Testis (tissue), 2 donors: ENCODE measurements at regions not wholly inside any gene's neighbourhood (a gene's known extent, or its start where the extent isn't known, plus 50 kb on each side); places are given as distances from the start of the nearest gene placed in this dataset.

Experiments used
- DNase-seq: peaks from one replicate; pipeline ENCODE4 v3.0.0-alpha.2; 2019
- H3K27ac ChIP-seq, 2 donors: fragments of 200-600 bp; sonication (generic); one replicate each; pipeline ENCODE4 v1.5.1; 2019
- H3K27me3 ChIP-seq: fragments of 200-600 bp; sonication (generic); one replicate; pipeline ENCODE4 v1.5.1; 2019
- H3K36me3 ChIP-seq: fragments of 200-600 bp; sonication (generic); one replicate; pipeline ENCODE4 v1.5.1; 2017; ENCODE audit warnings: low read depth; ENCODE audit errors: missing control alignments
- H3K4me1 ChIP-seq: fragments of 200-600 bp; sonication (generic); one replicate; pipeline ENCODE4 v1.5.1; 2019
- H3K4me3 ChIP-seq, 2 donors: fragments of 200-600 bp; sonication (generic); one replicate each; pipeline ENCODE4 v1.5.1; 2017 to 2019
- H3K9me3 ChIP-seq: fragments of 200-600 bp; sonication (generic); one replicate; pipeline ENCODE4 v1.5.1; 2017
- CTCF ChIP-seq, 3 experiments: fragments of 450-650 bp in 2 of 3; fragments of 200-600 bp in 1 of 3; sonication (generic) in 1 of 3; IDR thresholded peaks; one replicate each; pipeline ENCODE4 v1.5.1; 2016 to 2019; ENCODE audit warnings: antibody characterized with exemption in 3 of 3, mild to moderate bottlenecking in 2 of 3, moderate library complexity in 1 of 3
- POLR2A ChIP-seq: fragments of 450-650 bp; IDR thresholded peaks from one replicate; pipeline ENCODE4 v1.6.1; 2017; ENCODE audit warnings: antibody characterized with exemption, mild to moderate bottlenecking, moderate library complexity
- WGBS, 2 donors: methylation state at CpG; one replicate each; pipeline ENCODE4 v1.1.5; 2018; 5-methylcytosine and 5-hydroxymethylcytosine counted together
- intact Hi-C: fragments of 100-400 bp; cut with DNase I; formaldehyde crosslinking; loops from one replicate; pipeline ENCODE4 v1.15.1; 2023; ENCODE audit warnings: low total_unique reads

GRCh38 chr11:109769858-109770257, 323.3 kb upstream of the ZC3H12C start:
- Histone ChIP-seq H3K27ac (no peak overlapping the region), H3K4me3 (no peak overlapping the region), H3K9me3 (no peaks in the 10 kb centered on the region), H3K36me3 (no peaks in the 10 kb centered on the region), H3K4me1 (no peaks in the 10 kb centered on the region), H3K27me3 (no peaks in the 10 kb centered on the region)
- intact Hi-C loops, result no loop called here
- WGBS, 2 donors, result 53 to 72% methylated on average over 4 of the region's 4 CpGs
- no peak for DNase-seq
- TF ChIP-seq POLR2A, result no peak
- TF ChIP-seq CTCF (IDR thresholded peaks at IDR 0.05), result no peak

- Histone ChIP-seq H3K4me1 (no peaks in the 10 kb centered on the region), H3K27me3 (no peaks in the 10 kb centered on the region), H3K27ac (no peak overlapping the region), H3K36me3 (no peaks in the 10 kb centered on the region), H3K9me3 (no peaks in the 10 kb centered on the region), H3K4me3 (no peak overlapping the region)
- intact Hi-C loops, result no loop called here
- no peak for TF ChIP-seq CTCF (IDR thresholded peaks at IDR 0.05)
- TF ChIP-seq POLR2A, result no peak
- DNase-seq, result no peak
Observed at GRCh38 chr11:109770323-109770722, 322.9 kb upstream of the ZC3H12C start.

- Histone ChIP-seq H3K9me3 (no peaks in the 10 kb centered on the region), H3K27me3 (no peaks in the 10 kb centered on the region), H3K4me3 (no peak overlapping the region), H3K4me1 (no peaks in the 10 kb centered on the region), H3K36me3 (no peaks in the 10 kb centered on the region), H3K27ac (no peak overlapping the region)
- 76 to 86% methylated on average over 1 of the region's 1 CpG for WGBS, 2 donors
- no peak for TF ChIP-seq CTCF (IDR thresholded peaks at IDR 0.05)
- DNase-seq, result no peak
- intact Hi-C loops, result no loop called here
Observed at GRCh38 chr11:109772892-109773291, 320.3 kb upstream of the ZC3H12C start.

GRCh38 chr11:109775686-109776085, 317.5 kb upstream of the ZC3H12C start:
- DNase-seq, result no peak
- Histone ChIP-seq H3K36me3 (no peaks in the 10 kb centered on the region), H3K4me3 (no peak overlapping the region), H3K4me1 (no peaks in the 10 kb centered on the region), H3K27me3 (no peaks in the 10 kb centered on the region), H3K27ac (no peak overlapping the region), H3K9me3 (no peaks in the 10 kb centered on the region)
- TF ChIP-seq CTCF (IDR thresholded peaks at IDR 0.05) (no peak), POLR2A (no peak)
- intact Hi-C loops, result no loop called here
- WGBS, 2 donors, result 75 to 88% methylated on average over 2 of the region's 2 CpGs

GRCh38 chr11:109783014-109783413, 310.2 kb upstream of the ZC3H12C start:
- Histone ChIP-seq H3K4me1 (no peaks in the 10 kb centered on the region), H3K27me3 (no peaks in the 10 kb centered on the region), H3K4me3 (no peak overlapping the region), H3K36me3 (no peaks in the 10 kb centered on the region), H3K9me3 (no peaks in the 10 kb centered on the region), H3K27ac (no peak overlapping the region)
- TF ChIP-seq POLR2A (no peak), CTCF (IDR thresholded peaks at IDR 0.05) (no peak)
- 90 to 91% methylated on average over 3 of the region's 3 CpGs for WGBS, 2 donors
- intact Hi-C loops, result no loop called here
- no peak for DNase-seq
